Endothelial cell of umbilical vein (primary cell): ENCODE measurements at regions not wholly inside any gene's neighbourhood (a gene's known extent, or its start where the extent isn't known, plus 50 kb on each side); places are given as distances from the start of the nearest gene placed in this dataset.

Source experiments
- BruUV-seq: library from RNA; stranded (reverse); fragments of 400-500 nt; replicated peaks from 2 replicates; lab custom pipeline; 2021; lab: Mats Ljungman, UMichigan
- CTCF ChIA-PET: fragments of 300-600, 350-600 bp; sonication (Branson Sonifier 250); formaldehyde crosslinking; loops from one replicate; lab custom pipeline; 2021; ENCODE audit warnings: antibody characterized with exemption, inconsistent platforms; lab: Charles Lee
- POLR2A ChIA-PET: fragments of 300-600, 350-600 bp; sonication (Branson Sonifier 250); formaldehyde crosslinking; loops from one replicate; lab custom pipeline; 2021; ENCODE audit warnings: antibody characterized with exemption, inconsistent platforms; lab: Charles Lee
- DNase-seq: peaks from one replicate; pipeline ENCODE4 v3.0.0-alpha.2; 2011; ENCODE audit warnings: low read depth, low spot score
- FAIRE-seq: peaks from 2 replicates; lab custom pipeline; 2011; peaks lifted over from hg19 to GRCh38; lab: Jason Lieb, UNC
- H2AFZ ChIP-seq: 2 replicates; pipeline ENCODE4 v1.6.0; 2012; ENCODE audit warnings: low read depth, low read length, control low read depth, inconsistent platforms
- H3K27ac ChIP-seq: 2 replicates; pipeline ENCODE4 v1.5.1; 2011; ENCODE audit warnings: low read depth, mild to moderate bottlenecking, control low read depth, low read length, moderate library complexity; ENCODE audit not compliant: insufficient read depth
- H3K27me3 ChIP-seq, 2 experiments: 2 replicates each; pipeline versions ENCODE4 v1.6.0 to v1.6.1; 2011; ENCODE audit warnings: low read length in 2 of 2, mixed read lengths in 1 of 2; ENCODE audit not compliant: control insufficient read depth in 2 of 2, insufficient read depth in 2 of 2
- H3K36me3 ChIP-seq, 2 experiments: 2 replicates in 1 of 2; 3 replicates in 1 of 2; pipeline ENCODE4 v1.5.1; 2011; ENCODE audit warnings: low read length in 2 of 2, mild to moderate bottlenecking in 1 of 2, moderate library complexity in 1 of 2; ENCODE audit not compliant: control insufficient read depth in 2 of 2, insufficient read depth in 2 of 2; ENCODE audit errors: extremely low read depth in 1 of 2
- H3K4me1 ChIP-seq: 3 replicates; pipeline ENCODE4 v1.5.1; 2011; ENCODE audit warnings: mild to moderate bottlenecking, low read length; ENCODE audit not compliant: control insufficient read depth, insufficient read depth; ENCODE audit errors: extremely low read depth
- H3K4me2 ChIP-seq: 2 replicates; pipeline ENCODE4 v1.6.1; 2011; ENCODE audit warnings: low read length, control low read depth, mixed read lengths; ENCODE audit not compliant: insufficient read depth
- H3K4me3 ChIP-seq, 3 experiments: fragments of 200-600 bp in 1 of 3; sonication (generic), shearing (Covaris generic) in 1 of 3; replicated peaks in 1 of 3; 2 replicates each; pipeline ENCODE4 v1.5.1; 2011 to 2016; ENCODE audit warnings: control low read depth in 3 of 3, low read length in 3 of 3, mild to moderate bottlenecking in 2 of 3, inconsistent platforms in 1 of 3, low read depth in 1 of 3, moderate library complexity in 1 of 3; ENCODE audit not compliant: insufficient read depth in 1 of 3
- H3K79me2 ChIP-seq: 2 replicates; pipeline ENCODE4 v1.6.0; 2012; ENCODE audit warnings: low read length, inconsistent platforms; ENCODE audit not compliant: control insufficient read depth, insufficient read depth
- H3K9ac ChIP-seq: replicated peaks from 2 replicates; pipeline ENCODE3; 2011; ENCODE audit warnings: low read length, control low read depth; ENCODE audit not compliant: insufficient read depth; ENCODE audit errors: extremely low read depth
- H3K9me1 ChIP-seq: replicated peaks from 3 replicates; pipeline ENCODE4 v1.6.0; 2011; ENCODE audit warnings: mild to moderate bottlenecking, low read length; ENCODE audit not compliant: control insufficient read depth, insufficient read depth; ENCODE audit errors: extremely low read depth
- H3K9me3 ChIP-seq: replicated peaks from 2 replicates; pipeline ENCODE4 v1.5.1; 2012; ENCODE audit warnings: low read length, inconsistent platforms; ENCODE audit not compliant: control insufficient read depth, insufficient read depth
- H4K20me1 ChIP-seq: replicated peaks from 2 replicates; pipeline ENCODE3; 2011; ENCODE audit warnings: mild to moderate bottlenecking, low read length; ENCODE audit not compliant: control insufficient read depth, insufficient read depth; ENCODE audit errors: extremely low read depth
- CTCF ChIP-seq, 2 donors: IDR thresholded peaks; 1 replicate in 1 of 2; 2 replicates in 1 of 2; pipeline ENCODE4 v1.5.1; 2011; ENCODE audit warnings: low read length in 2 of 2, mild to moderate bottlenecking in 2 of 2, moderate library complexity in 2 of 2, control low read depth in 1 of 2, inconsistent platforms in 1 of 2, low read depth in 1 of 2; ENCODE audit not compliant: insufficient read depth in 1 of 2; ENCODE audit errors: extremely low read depth in 1 of 2
- EZH2 ChIP-seq: IDR thresholded peaks from 2 replicates; pipeline ENCODE4 v1.6.1; 2012; ENCODE audit warnings: borderline replicate concordance, low read depth, mild to moderate bottlenecking, moderate library complexity, low read length, inconsistent platforms; ENCODE audit not compliant: severe bottlenecking
- FOS ChIP-seq: IDR thresholded peaks from 2 replicates; pipeline ENCODE4 v1.6.1; 2011; ENCODE audit warnings: mild to moderate bottlenecking, low read length, moderate library complexity, borderline replicate concordance; ENCODE audit not compliant: insufficient read depth
- GATA2 ChIP-seq: IDR thresholded peaks from 2 replicates; pipeline ENCODE4 v1.7.0; 2011; ENCODE audit warnings: low read depth, mild to moderate bottlenecking, moderate library complexity, mixed read lengths, low read length; ENCODE audit not compliant: insufficient read length, insufficient read depth
- JUN ChIP-seq: IDR thresholded peaks from 2 replicates; pipeline ENCODE4 v1.6.1; 2011; ENCODE audit warnings: borderline replicate concordance, low read depth; ENCODE audit not compliant: insufficient read length, insufficient read depth
- MAX ChIP-seq: IDR thresholded peaks from 2 replicates; pipeline ENCODE4 v1.6.1; 2011; ENCODE audit not compliant: insufficient read depth, insufficient read length
- MYC ChIP-seq: IDR thresholded peaks from one replicate; pipeline ENCODE4 v1.6.1; 2011; ENCODE audit warnings: mild to moderate bottlenecking, low read depth, low read length
- POLR2A ChIP-seq: IDR thresholded peaks from 2 replicates; pipeline ENCODE4 v1.6.1; 2012; ENCODE audit warnings: low read depth, mild to moderate bottlenecking, control low read depth, low read length
- POLR2AphosphoS5 ChIP-seq: IDR thresholded peaks from 2 replicates; pipeline ENCODE4 v1.6.1; 2012; ENCODE audit warnings: low read depth, mild to moderate bottlenecking, control low read depth, low read length, moderate library complexity; ENCODE audit not compliant: insufficient read depth
- dilution Hi-C: fragments of 300-500 bp; cut with MboI; formaldehyde crosslinking; loops from one replicate; pipeline ENCODE4 v1.15.0; 2019; ENCODE audit warnings: low sequenced_read_pairs; ENCODE audit not compliant: extremely low pct_ligation_motif_present
- intact Hi-C: fragments of 100-400 bp; cut with micrococcal nuclease; formaldehyde crosslinking; loops from one replicate; pipeline ENCODE4 v1.10.0; 2022

GRCh38 chr5:120866997-120867396, 402.9 kb downstream of the PRR16 start:
- dilution Hi-C loops (no loop called here), intact Hi-C loops (no loop called here)
- H3K79me2 ChIP-seq: no peaks in the 10 kb centered on the region
- H3K4me2 ChIP-seq: no peak overlapping the region
- H3K27ac ChIP-seq: no peak overlapping the region
- H3K9ac ChIP-seq: no peak overlapping the region
- FAIRE-seq (no peak), DNase-seq (no peak)
- H3K4me1 ChIP-seq: no peaks in the 10 kb centered on the region
- no peak overlapping the region for H2AFZ ChIP-seq
- H3K9me3 ChIP-seq: no peaks in the 10 kb centered on the region
- CTCF ChIA-PET: no interaction called here
- H3K9me1 ChIP-seq: no peaks in the 10 kb centered on the region
- H3K36me3 ChIP-seq: no peaks in the 10 kb centered on the region
- no peaks in the 10 kb centered on the region for H4K20me1 ChIP-seq
- H3K27me3 ChIP-seq: no peaks in the 10 kb centered on the region
- no TSS peak for BruUV-seq
- TF ChIP-seq MAX (no peak), EZH2 (no peak)
- POLR2A ChIA-PET: no interaction called here
- H3K4me3 ChIP-seq: no peak overlapping the region

GRCh38 chr5:120869831-120870230, 405.7 kb downstream of the PRR16 start:
- Histone ChIP-seq H3K4me3 (no peak overlapping the region), H3K27me3 (no peaks in the 10 kb centered on the region), H3K36me3 (no peaks in the 10 kb centered on the region), H3K4me1 (no peaks in the 10 kb centered on the region), H3K9me3 (no peaks in the 10 kb centered on the region), H2AFZ (no peak overlapping the region), H3K9ac (no peak overlapping the region), H4K20me1 (no peaks in the 10 kb centered on the region), H3K4me2 (no peak overlapping the region), H3K9me1 (no peaks in the 10 kb centered on the region), H3K27ac (no peak overlapping the region), H3K79me2 (no peaks in the 10 kb centered on the region)
- DNase-seq (no peak), FAIRE-seq (no peak)
- no TSS peak for BruUV-seq
- TF ChIP-seq POLR2AphosphoS5: no peak
- TF ChIP-seq CTCF (IDR thresholded peaks at IDR 0.05; ENCODE audit: extremely low read depth in 1 of 2, insufficient read depth in 1 of 2, low read depth in 1 of 2, low read length in 2 of 2): no peak
- TF ChIP-seq JUN: no peak
- no peak for TF ChIP-seq POLR2A
- no peak for TF ChIP-seq MYC
- TF ChIP-seq FOS: no peak
- no peak for TF ChIP-seq GATA2
- TF ChIP-seq EZH2: no peak
- TF ChIP-seq MAX: no peak
- dilution Hi-C loops: no loop called here
- intact Hi-C loops: no loop called here
- ChIA-PET CTCF (no interaction called here), POLR2A (no interaction called here)
